ENCODE measurements at regions not wholly inside any gene's neighbourhood (a gene's known extent, or its start where the extent isn't known, plus 50 kb on each side); places are given as distances from the start of the nearest gene placed in this dataset.

DNA sequence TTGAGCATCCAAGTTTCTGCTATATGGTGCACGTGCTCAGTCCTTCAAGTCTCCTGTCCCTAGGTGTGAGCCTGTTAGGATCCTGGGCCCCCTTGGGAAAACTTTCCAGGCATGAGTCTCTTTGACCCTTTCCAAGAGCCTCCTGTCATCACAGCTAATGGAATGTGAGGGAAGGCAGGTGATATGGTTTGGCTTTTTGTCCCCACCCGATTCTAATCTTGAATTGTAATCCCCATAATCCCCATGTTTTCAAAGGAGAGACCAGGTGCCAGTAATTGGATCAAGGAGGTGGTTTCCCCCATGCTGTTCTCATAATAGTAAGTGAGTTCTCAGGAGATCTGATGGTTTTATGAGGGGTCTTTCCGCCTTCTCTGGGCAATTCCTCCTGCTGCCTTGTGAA lies 265.5 kb downstream of the ATP23 start:
- H3K4me3 ChIP-seq (ENCODE audit: low read length): no peak overlapping the region
- no peaks in the 10 kb centered on the region for H3K79me2 ChIP-seq (ENCODE audit: low read length)
- no peaks in the 10 kb centered on the region for H3K9me2 ChIP-seq (replicated peaks; ENCODE audit: low read length)
- no peaks in the 10 kb centered on the region for H4K20me1 ChIP-seq (ENCODE audit: low read length)
- H3K27me3 ChIP-seq (ENCODE audit: low read length): no peaks in the 10 kb centered on the region
- ATAC-seq: no peak
- DNase-seq: no peak
- no peaks in the 10 kb centered on the region for H3K9me3 ChIP-seq (ENCODE audit: low read length)
- ChIA-PET CTCF (no interaction called here), POLR2A (ENCODE audit: unreplicated experiment) (no interaction called here)
- H2AFZ ChIP-seq (ENCODE audit: low read length): no peak overlapping the region
- TF ChIP-seq EZH2phosphoT487 (IDR thresholded peaks at IDR 0.05; ENCODE audit: borderline replicate concordance, low read length) (no peak), EZH2 (IDR thresholded peaks at IDR 0.05; ENCODE audit: low read length, unreplicated experiment) (no peak), CTCF (conservative IDR thresholded peaks at IDR 0.05; ENCODE audit: low read depth, low read length) (no peak)
- H3K27ac ChIP-seq (ENCODE audit: low read length): no peak overlapping the region
- intact Hi-C loops (cut with micrococcal nuclease): no loop called here
- H3K4me2 ChIP-seq (ENCODE audit: low read length): no peak overlapping the region
- H3K9ac ChIP-seq (ENCODE audit: low read length): no peak overlapping the region
- BruUV-seq (replicated peaks): no TSS peak
- no peaks in the 10 kb centered on the region for H3K36me3 ChIP-seq (ENCODE audit: low read depth, low read length)
- H3K4me1 ChIP-seq (ENCODE audit: insufficient read depth, low read length): no peaks in the 10 kb centered on the region
- H3F3A ChIP-seq (ENCODE audit: low read length, unreplicated experiment): no peaks in the 10 kb centered on the region

DNA sequence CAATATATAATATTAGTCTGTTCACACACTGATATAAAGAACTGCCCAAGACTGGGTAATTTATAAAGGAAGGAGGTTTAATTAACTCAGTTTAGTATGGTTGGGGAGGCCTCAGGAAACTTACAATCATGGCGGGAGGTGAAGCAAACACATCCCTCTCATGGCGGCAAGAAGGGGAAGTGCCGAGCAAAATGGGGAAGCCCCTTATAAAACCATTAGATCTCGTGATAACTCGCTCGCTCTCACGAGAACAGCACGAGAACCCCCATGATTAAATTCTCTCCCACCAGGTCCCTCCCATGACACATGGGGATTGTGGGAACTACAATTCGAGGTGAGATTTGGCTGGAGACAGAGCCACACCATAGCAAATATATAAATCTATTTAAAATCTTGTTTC lies 269.8 kb downstream of the ATP23 start:
- Histone ChIP-seq H3F3A (ENCODE audit: low read length, unreplicated experiment) (no peaks in the 10 kb centered on the region), H3K79me2 (ENCODE audit: low read length) (no peaks in the 10 kb centered on the region), H3K9ac (ENCODE audit: low read length) (no peak overlapping the region), H3K9me2 (replicated peaks; ENCODE audit: low read length) (no peaks in the 10 kb centered on the region), H3K9me3 (ENCODE audit: low read length) (no peaks in the 10 kb centered on the region), H3K27me3 (ENCODE audit: low read length) (no peaks in the 10 kb centered on the region), H3K4me2 (ENCODE audit: low read length) (no peak overlapping the region), H4K20me1 (ENCODE audit: low read length) (no peaks in the 10 kb centered on the region), H3K27ac (ENCODE audit: low read length) (no peak overlapping the region), H3K4me1 (ENCODE audit: insufficient read depth, low read length) (no peaks in the 10 kb centered on the region), H3K4me3 (ENCODE audit: low read length) (no peak overlapping the region), H2AFZ (ENCODE audit: low read length) (no peak overlapping the region), H3K36me3 (ENCODE audit: low read depth, low read length) (no peaks in the 10 kb centered on the region)
- TF ChIP-seq EZH2phosphoT487 (IDR thresholded peaks at IDR 0.05; ENCODE audit: borderline replicate concordance, low read length) (no peak), EZH2 (IDR thresholded peaks at IDR 0.05; ENCODE audit: low read length, unreplicated experiment) (no peak), CTCF (conservative IDR thresholded peaks at IDR 0.05; ENCODE audit: low read depth, low read length) (no peak)
- DNase-seq (no peak), ATAC-seq (no peak)
- ChIA-PET CTCF (no interaction called here), POLR2A (ENCODE audit: unreplicated experiment) (no interaction called here)
- intact Hi-C loops (cut with micrococcal nuclease): no loop called here
- no TSS peak for BruUV-seq (replicated peaks)

- no peak for TF ChIP-seq EZH2 (IDR thresholded peaks at IDR 0.05; ENCODE audit: low read length, unreplicated experiment)
- no peak for TF ChIP-seq CTCF (conservative IDR thresholded peaks at IDR 0.05; ENCODE audit: low read depth, low read length)
- TF ChIP-seq EZH2phosphoT487 (IDR thresholded peaks at IDR 0.05; ENCODE audit: borderline replicate concordance, low read length): no peak
- no peaks in the 10 kb centered on the region for H4K20me1 ChIP-seq (ENCODE audit: low read length)
- BruUV-seq (replicated peaks): no TSS peak
Measured at GRCh38 chr12:58217130-58217529, 275.8 kb downstream of the ATP23 start.

More at GRCh38 chr12:58217130-58217529, 275.8 kb downstream of the ATP23 start:
- H2AFZ ChIP-seq (ENCODE audit: low read length): no peak overlapping the region
- H3K4me2 ChIP-seq (ENCODE audit: low read length): no peak overlapping the region
- no peak overlapping the region for H3K4me3 ChIP-seq (ENCODE audit: low read length)
- intact Hi-C loops (cut with micrococcal nuclease): no loop called here
- H3K4me1 ChIP-seq (ENCODE audit: insufficient read depth, low read length): no peaks in the 10 kb centered on the region
- ATAC-seq: no peak
- H3K9me3 ChIP-seq (ENCODE audit: low read length): no peaks in the 10 kb centered on the region
- H3K36me3 ChIP-seq (ENCODE audit: low read depth, low read length): no peaks in the 10 kb centered on the region
- no peaks in the 10 kb centered on the region for H3F3A ChIP-seq (ENCODE audit: low read length, unreplicated experiment)
- no peaks in the 10 kb centered on the region for H3K79me2 ChIP-seq (ENCODE audit: low read length)
- H3K27ac ChIP-seq (ENCODE audit: low read length): no peak overlapping the region
- no peak overlapping the region for H3K9ac ChIP-seq (ENCODE audit: low read length)
- ChIA-PET POLR2A (ENCODE audit: unreplicated experiment) (no interaction called here), CTCF (no interaction called here)
- H3K9me2 ChIP-seq (replicated peaks; ENCODE audit: low read length): no peaks in the 10 kb centered on the region
- H3K27me3 ChIP-seq (ENCODE audit: low read length): 0 out of 2 replicates have a peak, but pooled peaks cover 5% of the 10 kb centered on the region
- DNase-seq: no peak
